Amniotic epithelial cell (primary cell): ENCODE measurements at regions not wholly inside any gene's neighbourhood (a gene's known extent, or its start where the extent isn't known, plus 50 kb on each side); places are given as distances from the start of the nearest gene placed in this dataset.

ENCODE experiments used
- DNase-seq: peaks from one replicate; pipeline ENCODE4 v3.0.0-alpha.2; 2010; ENCODE audit warnings: low read depth

- no peak for DNase-seq
These were observed 728.4 kb upstream of the ADAMTS5 start for GRCh38 chr21:27695246-27695645.

GRCh38 chr21:27694667-27695066 is 727.8 kb upstream of the ADAMTS5 start:
- DNase-seq: peak; percentile 18

- peak; percentile 71 for DNase-seq
These were observed 726.5 kb upstream of the ADAMTS5 start for GRCh38 chr21:27693376-27693775.

- no peak for DNase-seq
These were observed 724.6 kb upstream of the ADAMTS5 start for GRCh38 chr21:27691516-27691915.

- no peak for DNase-seq
These were observed 724.1 kb upstream of the ADAMTS5 start for GRCh38 chr21:27691006-27691405.

GRCh38 chr21:27690426-27690825 is 723.5 kb upstream of the ADAMTS5 start:
- DNase-seq: no peak

GRCh38 chr21:27688773-27689172 is 721.9 kb upstream of the ADAMTS5 start:
- DNase-seq: no peak

GRCh38 chr21:27683292-27683691 is 716.4 kb upstream of the ADAMTS5 start:
- DNase-seq: no peak

- peak; percentile 11 for DNase-seq
These were observed 715.0 kb upstream of the ADAMTS5 start for GRCh38 chr21:27681841-27682240.

GRCh38 chr21:27681038-27681437 is 714.1 kb upstream of the ADAMTS5 start:
- peak; percentile 8 for DNase-seq

GRCh38 chr21:27680181-27680580 is 713.3 kb upstream of the ADAMTS5 start:
- DNase-seq: no peak

GRCh38 chr21:27678511-27678910 is 711.6 kb upstream of the ADAMTS5 start:
- no peak for DNase-seq

- DNase-seq: no peak
These were observed 710.7 kb upstream of the ADAMTS5 start for GRCh38 chr21:27677546-27677945.

GRCh38 chr21:27675306-27675705 is 708.4 kb upstream of the ADAMTS5 start:
- DNase-seq: no peak

- peak; percentile 95 for DNase-seq
These were observed 707.2 kb upstream of the ADAMTS5 start for GRCh38 chr21:27674041-27674615.

GRCh38 chr21:27673581-27673980 is 706.7 kb upstream of the ADAMTS5 start:
- DNase-seq: no peak

- DNase-seq: no peak
These were observed 704.3 kb upstream of the ADAMTS5 start for GRCh38 chr21:27671207-27671606.

- no peak for DNase-seq
These were observed 686.6 kb upstream of the ADAMTS5 start for GRCh38 chr21:27653481-27653880.

GRCh38 chr21:27649762-27650161 is 682.9 kb upstream of the ADAMTS5 start:
- DNase-seq: no peak

GRCh38 chr21:27649323-27649722 is 682.4 kb upstream of the ADAMTS5 start:
- peak; percentile 86 for DNase-seq

GRCh38 chr21:27648560-27648959 is 681.7 kb upstream of the ADAMTS5 start:
- peak; percentile 75 for DNase-seq

- peak; percentile 22 for DNase-seq
These were observed 681.0 kb upstream of the ADAMTS5 start for GRCh38 chr21:27647921-27648320.

- peak; percentile 16 for DNase-seq
These were observed 680.5 kb upstream of the ADAMTS5 start for GRCh38 chr21:27647401-27647800.

- DNase-seq: no peak
These were observed 679.8 kb upstream of the ADAMTS5 start for GRCh38 chr21:27646691-27647090.

GRCh38 chr21:27646056-27646455 is 679.2 kb upstream of the ADAMTS5 start:
- DNase-seq: no peak
